Neuron (in vitro differentiated cells): ENCODE measurements at regions not wholly inside any gene's neighbourhood (a gene's known extent, or its start where the extent isn't known, plus 50 kb on each side); places are given as distances from the start of the nearest gene placed in this dataset.

Source experiments
- H2AFZ ChIP-seq: one replicate; pipeline ENCODE4 v1.6.1; 2013; ENCODE audit warnings: low read depth, mild to moderate bottlenecking, inconsistent platforms, low read length, moderate library complexity
- H3K27me3 ChIP-seq: one replicate; pipeline ENCODE4 v1.6.1; 2013; ENCODE audit warnings: low read length; ENCODE audit not compliant: insufficient read depth
- H3K36me3 ChIP-seq: one replicate; pipeline ENCODE4 v1.6.1; 2013; ENCODE audit warnings: low read length; ENCODE audit not compliant: insufficient read depth
- H3K4me1 ChIP-seq: one replicate; pipeline ENCODE4 v1.6.1; 2013; ENCODE audit warnings: low read length; ENCODE audit not compliant: insufficient read depth
- H3K4me3 ChIP-seq: 2 replicates; pipeline ENCODE4 v1.5.1; 2013; ENCODE audit warnings: mild to moderate bottlenecking, low read length, moderate library complexity
- H3K9me3 ChIP-seq: one replicate; pipeline ENCODE4 v1.6.1; 2013; ENCODE audit warnings: low read length

DNA sequence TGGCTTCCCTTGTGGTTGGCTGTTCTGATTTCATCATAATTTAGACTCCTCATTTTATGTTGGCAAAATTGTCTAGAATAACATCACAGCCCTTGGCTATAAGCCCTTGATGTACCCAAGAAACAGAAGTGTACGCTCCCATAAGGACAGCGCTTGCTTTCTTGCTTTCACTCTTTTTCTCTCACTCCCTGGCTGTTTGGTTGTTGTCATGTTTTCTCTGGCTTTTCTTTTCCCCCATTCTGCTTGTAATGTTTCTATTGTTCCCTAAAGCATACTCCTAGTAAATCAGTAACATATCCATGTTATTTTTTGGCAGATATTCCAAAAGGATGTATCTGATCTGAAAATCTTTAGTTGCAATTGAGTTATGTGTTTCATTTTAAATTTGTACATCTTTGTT lies 530.5 kb downstream of the NOVA1 start:
- Histone ChIP-seq H3K4me1 (peaks cover 24% of the 10 kb centered on the region), H3K36me3 (no peaks in the 10 kb centered on the region), H3K9me3 (no peaks in the 10 kb centered on the region), H3K4me3 (no peak overlapping the region), H3K27me3 (no peaks in the 10 kb centered on the region), H2AFZ (no peak overlapping the region)

- H3K4me3 ChIP-seq, result no peak overlapping the region
- H3K27me3 ChIP-seq, result no peaks in the 10 kb centered on the region
- no peaks in the 10 kb centered on the region for H3K36me3 ChIP-seq
- peaks cover 6% of the 10 kb centered on the region for H3K4me1 ChIP-seq
- no peak overlapping the region for H2AFZ ChIP-seq
- H3K9me3 ChIP-seq, result peaks cover 3% of the 10 kb centered on the region
These were observed 541.7 kb downstream of the NOVA1 start for GRCh38 chr14:26056036-26056616.

DNA sequence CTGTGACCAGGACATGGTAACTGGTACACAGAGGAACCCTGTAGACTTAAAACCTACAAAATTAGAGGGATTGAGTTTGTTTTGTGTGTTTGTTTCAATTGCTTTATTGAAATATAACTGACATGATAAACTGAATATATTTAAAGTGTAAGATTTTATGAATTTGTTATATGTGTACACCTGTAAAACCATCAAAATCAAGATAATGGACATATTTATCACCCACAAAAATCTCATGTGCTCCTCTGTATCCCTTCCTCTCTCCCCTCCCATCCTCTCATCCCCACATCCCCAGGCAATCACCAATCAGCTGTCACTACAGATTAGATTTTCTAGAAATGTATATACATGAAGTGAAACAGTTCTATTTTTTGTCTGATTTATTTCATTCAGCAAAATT lies 565.5 kb downstream of the NOVA1 start:
- no peaks in the 10 kb centered on the region for H3K27me3 ChIP-seq
- no peak overlapping the region for H3K4me3 ChIP-seq
- no peak overlapping the region for H2AFZ ChIP-seq
- peaks cover 49% of the 10 kb centered on the region for H3K36me3 ChIP-seq
- H3K4me1 ChIP-seq, result peaks cover 3% of the 10 kb centered on the region
- H3K9me3 ChIP-seq, result no peaks in the 10 kb centered on the region

DNA sequence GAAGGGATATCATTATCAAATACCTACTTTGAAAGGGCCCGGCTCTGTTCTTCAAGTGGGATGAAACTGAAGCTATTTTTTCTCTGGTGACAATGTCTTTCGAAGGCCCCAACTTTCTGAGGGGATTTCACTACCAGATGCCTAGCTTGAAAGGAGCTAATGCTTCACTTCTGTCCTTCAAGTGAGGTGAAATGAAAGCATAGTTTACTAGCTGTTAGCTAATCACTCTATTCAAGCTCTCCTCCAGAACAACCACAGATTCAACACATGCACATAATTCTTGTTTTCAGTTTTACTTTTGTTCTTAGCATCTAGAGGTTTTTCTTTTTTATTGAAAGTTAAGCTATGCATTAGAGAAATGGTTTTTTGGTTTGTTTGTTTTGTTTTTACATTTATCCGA lies 571.4 kb downstream of the NOVA1 start:
- H3K36me3 ChIP-seq, result peaks cover 43% of the 10 kb centered on the region
- no peaks in the 10 kb centered on the region for H3K9me3 ChIP-seq

GRCh38 chr14:26023967-26024366 lies 573.9 kb downstream of the NOVA1 start:
- no peak overlapping the region for H2AFZ ChIP-seq
- no peaks in the 10 kb centered on the region for H3K9me3 ChIP-seq
- H3K27me3 ChIP-seq, result no peaks in the 10 kb centered on the region
- H3K4me3 ChIP-seq, result no peak overlapping the region
- H3K4me1 ChIP-seq, result no peaks in the 10 kb centered on the region
- H3K36me3 ChIP-seq, result peaks cover 39% of the 10 kb centered on the region

More for the DNA sequence above, 571.4 kb downstream of the NOVA1 start:
- Histone ChIP-seq H3K4me1 (no peaks in the 10 kb centered on the region), H3K4me3 (no peak overlapping the region), H3K27me3 (no peaks in the 10 kb centered on the region), H2AFZ (no peak overlapping the region)

GRCh38 chr14:26021759-26022158 lies 576.1 kb downstream of the NOVA1 start:
- Histone ChIP-seq H3K27me3 (no peaks in the 10 kb centered on the region), H3K36me3 (peaks cover 40% of the 10 kb centered on the region), H3K4me1 (peaks cover 4% of the 10 kb centered on the region), H2AFZ (no peak overlapping the region), H3K4me3 (no peak overlapping the region), H3K9me3 (peaks cover 1% of the 10 kb centered on the region)

GRCh38 chr14:26017270-26017669 lies 580.6 kb downstream of the NOVA1 start:
- Histone ChIP-seq H3K27me3 (no peaks in the 10 kb centered on the region), H3K4me3 (no peak overlapping the region), H2AFZ (no peak overlapping the region), H3K9me3 (peaks cover 1% of the 10 kb centered on the region), H3K36me3 (peaks cover 13% of the 10 kb centered on the region), H3K4me1 (peaks cover 6% of the 10 kb centered on the region)

GRCh38 chr14:26008290-26008689 lies 589.5 kb downstream of the NOVA1 start:
- Histone ChIP-seq H3K36me3 (peaks cover 2% of the 10 kb centered on the region), H3K4me1 (no peaks in the 10 kb centered on the region), H3K4me3 (no peak overlapping the region), H2AFZ (no peak overlapping the region), H3K9me3 (no peaks in the 10 kb centered on the region), H3K27me3 (no peaks in the 10 kb centered on the region)

DNA sequence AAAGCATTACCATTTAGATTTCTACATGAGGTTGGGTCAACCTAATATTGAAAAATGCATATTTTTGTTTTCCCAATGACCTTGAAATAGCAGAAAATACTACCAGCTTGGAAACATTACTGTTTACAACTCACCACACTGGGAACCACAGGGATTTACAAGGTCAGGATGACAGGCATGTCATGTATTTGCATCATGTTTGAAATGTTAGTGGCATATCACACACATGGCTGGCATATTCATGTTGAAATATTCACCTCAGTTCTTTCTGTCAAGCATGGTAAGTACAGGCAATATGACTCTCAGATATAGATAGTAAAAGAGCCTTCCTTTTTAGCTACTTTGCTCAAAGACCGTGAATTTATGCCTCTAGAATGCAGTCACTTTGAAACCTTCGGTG lies 593.5 kb downstream of the NOVA1 start:
- Histone ChIP-seq H3K4me3 (no peak overlapping the region), H3K27me3 (no peaks in the 10 kb centered on the region)

GRCh38 chr14:25993830-25994229 lies 604.0 kb downstream of the NOVA1 start:
- H3K36me3 ChIP-seq, result peaks cover 10% of the 10 kb centered on the region

More for the DNA sequence above, 593.5 kb downstream of the NOVA1 start:
- no peaks in the 10 kb centered on the region for H3K4me1 ChIP-seq
- H2AFZ ChIP-seq, result no peak overlapping the region
- peaks cover 3% of the 10 kb centered on the region for H3K9me3 ChIP-seq
- peaks cover 5% of the 10 kb centered on the region for H3K36me3 ChIP-seq

DNA sequence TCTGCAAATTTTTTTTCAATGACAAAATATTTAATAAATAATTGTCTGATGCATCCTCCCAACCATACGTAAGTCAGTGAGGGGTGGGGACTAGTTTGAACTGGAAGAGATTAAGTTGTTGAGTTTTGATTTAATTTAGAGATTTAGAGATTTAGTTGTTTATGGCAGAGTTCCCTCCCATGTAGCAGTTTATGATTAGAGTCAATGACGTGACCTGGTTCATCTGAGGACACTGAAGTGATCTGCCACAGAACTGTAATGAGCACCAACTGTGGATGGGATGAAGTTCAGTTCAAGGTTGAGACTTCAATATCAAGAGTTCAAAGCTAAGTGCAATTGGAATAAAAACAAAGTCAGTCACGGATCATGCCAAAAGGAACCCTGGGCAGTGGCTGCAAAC lies 609.3 kb downstream of the NOVA1 start:
- Histone ChIP-seq H3K9me3 (peaks cover 6% of the 10 kb centered on the region), H2AFZ (no peak overlapping the region), H3K36me3 (peaks cover 9% of the 10 kb centered on the region), H3K27me3 (no peaks in the 10 kb centered on the region), H3K4me1 (no peaks in the 10 kb centered on the region), H3K4me3 (no peak overlapping the region)

More at GRCh38 chr14:25993830-25994229, 604.0 kb downstream of the NOVA1 start:
- no peak overlapping the region for H2AFZ ChIP-seq
- no peak overlapping the region for H3K4me3 ChIP-seq
- no peaks in the 10 kb centered on the region for H3K9me3 ChIP-seq
- H3K27me3 ChIP-seq, result no peaks in the 10 kb centered on the region
- no peaks in the 10 kb centered on the region for H3K4me1 ChIP-seq

- Histone ChIP-seq H3K36me3 (peaks cover 16% of the 10 kb centered on the region), H2AFZ (no peak overlapping the region), H3K9me3 (no peaks in the 10 kb centered on the region)
These were observed 642.1 kb downstream of the NOVA1 start for GRCh38 chr14:25955772-25956171.

DNA sequence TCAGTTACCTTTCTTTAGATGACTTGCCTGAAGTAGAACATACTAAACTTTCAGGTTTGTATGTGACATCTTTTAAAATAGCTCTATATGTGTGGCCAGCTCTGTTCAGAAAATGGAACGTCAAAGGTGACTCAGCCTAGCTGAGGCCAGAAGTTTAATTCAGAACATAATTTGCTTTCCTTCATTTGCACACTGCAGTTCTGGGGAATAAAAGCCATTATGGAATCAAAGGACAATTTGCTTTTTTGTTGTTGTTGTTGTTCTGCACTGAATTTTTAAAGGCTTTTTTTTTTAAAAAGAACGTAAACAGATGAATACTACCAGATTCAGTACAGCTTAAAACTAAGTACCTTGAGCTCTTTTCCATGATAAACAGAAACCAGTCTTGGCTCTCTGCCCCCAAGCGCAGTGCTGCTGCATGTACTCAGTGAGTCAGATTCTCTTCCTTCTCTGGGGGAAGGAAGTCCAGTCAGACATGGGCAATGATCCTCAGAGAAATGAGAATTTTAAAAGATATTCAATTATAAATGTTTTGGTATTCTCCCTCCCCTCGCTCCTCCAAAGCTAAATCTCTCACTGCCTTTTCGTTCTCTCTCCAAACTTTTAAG lies 644.2 kb downstream of the NOVA1 start:
- H2AFZ ChIP-seq, result no peak overlapping the region
- no peaks in the 10 kb centered on the region for H3K4me1 ChIP-seq
- H3K36me3 ChIP-seq, result peaks cover 17% of the 10 kb centered on the region
- no peaks in the 10 kb centered on the region for H3K9me3 ChIP-seq
- H3K4me3 ChIP-seq, result no peak overlapping the region
- H3K27me3 ChIP-seq, result no peaks in the 10 kb centered on the region

More at GRCh38 chr14:25955772-25956171, 642.1 kb downstream of the NOVA1 start:
- H3K27me3 ChIP-seq, result no peaks in the 10 kb centered on the region
- H3K4me1 ChIP-seq, result no peaks in the 10 kb centered on the region
- H3K4me3 ChIP-seq, result no peak overlapping the region

GRCh38 chr14:25945746-25946145 lies 652.1 kb downstream of the NOVA1 start:
- Histone ChIP-seq H2AFZ (no peak overlapping the region), H3K27me3 (no peaks in the 10 kb centered on the region), H3K36me3 (peaks cover 2% of the 10 kb centered on the region), H3K4me1 (peaks cover 11% of the 10 kb centered on the region), H3K9me3 (no peaks in the 10 kb centered on the region), H3K4me3 (no peak overlapping the region)
